ENCODE measurements at regions not wholly inside any gene's neighbourhood (a gene's known extent, or its start where the extent isn't known, plus 50 kb on each side); places are given as distances from the start of the nearest gene placed in this dataset.

- TF ChIP-seq RXRA (IDR thresholded peaks at IDR 0.05; ENCODE audit: insufficient read depth, low read depth, low read length) (no peak), YY1 (IDR thresholded peaks at IDR 0.05; ENCODE audit: low read depth, low read length) (no peak)
These were observed 125.7 kb upstream of the PHACTR1 start (continued) for GRCh38 chr6:12590901-12591300.

Measured in H1 (cell line).